HCT116 (cell line): ENCODE measurements at regions not wholly inside any gene's neighbourhood (a gene's known extent, or its start where the extent isn't known, plus 50 kb on each side); places are given as distances from the start of the nearest gene placed in this dataset.

Experiments used
- ATAC-seq: fragments of 200-7000 bp; cut with Tn5 transposase; 2 replicates; pipeline ENCODE4 v1.9.1; 2020; ENCODE audit warnings: mild to moderate bottlenecking, moderate library complexity
- BruUV-seq: library from RNA; stranded (reverse); fragments of 400-500 nt; replicated peaks from 2 replicates; lab custom pipeline; 2021; lab: Mats Ljungman, UMichigan
- CTCF ChIA-PET: fragments of 300-600 bp; sonication (Branson Sonifier 250); formaldehyde crosslinking; loops from one replicate; lab custom pipeline; 2021; ENCODE audit warnings: antibody characterized with exemption; lab: Charles Lee
- POLR2A ChIA-PET: fragments of 300-600, 350-600 bp; sonication (Branson Sonifier 250); formaldehyde crosslinking; loops from one replicate; lab custom pipeline; 2021; ENCODE audit warnings: antibody characterized with exemption; lab: Charles Lee
- RAD21 ChIA-PET, 2 experiments: fragments of 300-600 bp; sonication (Branson Sonifier 250); formaldehyde crosslinking; loops; one replicate each; lab custom pipeline; 2023; ENCODE audit warnings: low total read pairs in 2 of 2; ENCODE audit not compliant: uncharacterized antibody in 2 of 2, unreplicated experiment in 2 of 2, low non-redundant PET in 1 of 2; lab: Charles Lee
- DNase-seq: peaks from one replicate; pipeline ENCODE4 v3.0.0-alpha.2; 2010; ENCODE audit warnings: low read depth, low spot score
- H2AFZ ChIP-seq: fragments of 200-600 bp; shearing (Covaris generic), sonication (generic); 2 replicates; pipeline ENCODE4 v1.6.1; 2017; ENCODE audit warnings: low read depth, mixed run types, mixed read lengths, antibody characterized with exemption, low read length; ENCODE audit not compliant: poor library complexity, severe bottlenecking
- H3K27ac ChIP-seq: 2 replicates; pipeline ENCODE4 v1.5.1; 2012; ENCODE audit warnings: low read depth, low read length
- H3K27me3 ChIP-seq: fragments of 200-600 bp; sonication (generic); 2 replicates; pipeline ENCODE4 v1.6.1; 2016; ENCODE audit warnings: mixed run types, low read length, mixed read lengths; ENCODE audit not compliant: insufficient read depth
- H3K36me3 ChIP-seq, 2 experiments: fragments of 200-500 bp in 1 of 2; fragments of 200-600 bp in 1 of 2; sonication (Bioruptor generic) in 1 of 2; sonication (generic) in 1 of 2; 2 replicates each; pipeline versions ENCODE4 v1.5.1 to v1.6.1; 2014 to 2016; ENCODE audit warnings: low read length in 2 of 2, inconsistent platforms in 1 of 2, mixed read lengths in 1 of 2, mixed run types in 1 of 2; ENCODE audit not compliant: insufficient read depth in 2 of 2, control insufficient read depth in 1 of 2
- H3K4me1 ChIP-seq, 2 experiments: fragments of 200-600 bp in 1 of 2; sonication (generic) in 1 of 2; 2 replicates each; pipeline versions ENCODE4 v1.5.1 to v1.6.1; 2012 to 2017; ENCODE audit warnings: low read length in 2 of 2, inconsistent platforms in 1 of 2, mild to moderate bottlenecking in 1 of 2, mixed read lengths in 1 of 2, mixed run types in 1 of 2, moderate library complexity in 1 of 2; ENCODE audit not compliant: insufficient read depth in 2 of 2, control insufficient read depth in 1 of 2
- H3K4me2 ChIP-seq: fragments of 200-600 bp; sonication (generic); 2 replicates; pipeline ENCODE4 v1.6.1; 2017; ENCODE audit warnings: mixed run types, low read length, mixed read lengths
- H3K4me3 ChIP-seq, 2 experiments: fragments of 200-600 bp in 1 of 2; sonication (generic) in 1 of 2; replicated peaks in 1 of 2; 2 replicates each; pipeline ENCODE4 v1.5.1; 2011 to 2016; ENCODE audit warnings: low read length in 2 of 2, control low read depth in 1 of 2, low read depth in 1 of 2, mild to moderate bottlenecking in 1 of 2, mixed read lengths in 1 of 2, mixed run types in 1 of 2
- H3K79me2 ChIP-seq: fragments of 200-600 bp; sonication (generic); 2 replicates; pipeline ENCODE4 v1.6.1; 2017; ENCODE audit warnings: mild to moderate bottlenecking, mixed run types, low read length, moderate library complexity, mixed read lengths; ENCODE audit not compliant: insufficient read depth
- H3K9ac ChIP-seq: fragments of 200-600 bp; sonication (generic); 2 replicates; pipeline ENCODE4 v1.6.1; 2016; ENCODE audit warnings: low read length, mixed read lengths
- H3K9me2 ChIP-seq: fragments of 200-600 bp; sonication (generic), shearing (Covaris generic); 2 replicates; pipeline ENCODE4 v1.6.1; 2017; ENCODE audit warnings: mixed run types, mild to moderate bottlenecking, moderate library complexity; ENCODE audit not compliant: insufficient read depth
- H3K9me3 ChIP-seq, 2 experiments: fragments of 200-500 bp in 1 of 2; fragments of 200-600 bp in 1 of 2; sonication (Bioruptor generic) in 1 of 2; sonication (generic) in 1 of 2; 2 replicates each; pipeline ENCODE4 v1.6.1; 2014 to 2017; ENCODE audit warnings: low read length in 2 of 2, mixed read lengths in 2 of 2, inconsistent platforms in 1 of 2, low read depth in 1 of 2, mild to moderate bottlenecking in 1 of 2, mixed run types in 1 of 2, moderate library complexity in 1 of 2; ENCODE audit not compliant: control insufficient read depth in 1 of 2, insufficient read depth in 1 of 2
- H4K20me1 ChIP-seq: fragments of 200-600 bp; sonication (generic), shearing (Covaris generic); 2 replicates; pipeline ENCODE4 v1.6.1; 2017; ENCODE audit warnings: mixed run types, mild to moderate bottlenecking, moderate library complexity; ENCODE audit not compliant: insufficient read depth
- CEBPB ChIP-seq: IDR thresholded peaks from 2 replicates; pipeline ENCODE4 v1.6.1; 2012; ENCODE audit warnings: low read depth
- CTCF ChIP-seq, 3 experiments: fragments of 200-600 bp in 1 of 3; sonication (generic) in 1 of 3; IDR thresholded peaks in 2 of 3; conservative IDR thresholded peaks in 1 of 3; 2 replicates each; pipeline ENCODE4 v1.5.1; 2012 to 2017; ENCODE audit warnings: low read depth in 2 of 3, low read length in 2 of 3, antibody characterized with exemption in 1 of 3, borderline replicate concordance in 1 of 3, control low read depth in 1 of 3, mild to moderate bottlenecking in 1 of 3, mixed read lengths in 1 of 3, mixed run types in 1 of 3, moderate library complexity in 1 of 3; ENCODE audit not compliant: insufficient read depth in 1 of 3
- EZH2phosphoT487 ChIP-seq: fragments of 200-600 bp; IDR thresholded peaks from 2 replicates; pipeline ENCODE4 v1.6.1; 2018; ENCODE audit warnings: antibody characterized with exemption, borderline replicate concordance
- FOSL1 ChIP-seq: IDR thresholded peaks from 2 replicates; pipeline ENCODE4 v1.6.1; 2012; ENCODE audit warnings: low read depth
- JUND ChIP-seq: IDR thresholded peaks from 2 replicates; pipeline ENCODE4 v1.6.1; 2012
- MAX ChIP-seq: IDR thresholded peaks from 2 replicates; pipeline ENCODE4 v1.6.1; 2012
- POLR2A ChIP-seq: IDR thresholded peaks from 2 replicates; pipeline ENCODE4 v1.7.0; 2011; ENCODE audit warnings: borderline replicate concordance; ENCODE audit not compliant: insufficient read depth, insufficient read length; ENCODE audit errors: extremely low read depth
- SIN3A ChIP-seq: IDR thresholded peaks from 2 replicates; pipeline ENCODE4 v1.6.1; 2012; ENCODE audit warnings: low read depth
- SP1 ChIP-seq: IDR thresholded peaks from 2 replicates; pipeline ENCODE4 v1.6.1; 2012; ENCODE audit warnings: low read depth
- SRF ChIP-seq: IDR thresholded peaks from 2 replicates; pipeline ENCODE4 v1.6.1; 2012; ENCODE audit warnings: low read depth
- TCF7L2 ChIP-seq: IDR thresholded peaks from 2 replicates; pipeline ENCODE4 v1.7.0; 2011; ENCODE audit warnings: borderline replicate concordance, inconsistent platforms; ENCODE audit not compliant: insufficient read depth, insufficient read length; ENCODE audit errors: extremely low read depth
- ZBTB33 ChIP-seq: IDR thresholded peaks from 2 replicates; pipeline ENCODE4 v1.6.1; 2011; ENCODE audit warnings: mild to moderate bottlenecking, low read length, moderate library complexity; ENCODE audit not compliant: insufficient replicate concordance; ENCODE audit errors: extremely low read depth
- intact Hi-C: fragments of 100-400 bp; cut with micrococcal nuclease; formaldehyde crosslinking; loops from 2 replicates; pipeline ENCODE4 v1.10.0; 2022

GRCh38 chr11:116244439-116244838 lies 528.3 kb downstream of the BUD13 start:
- no peaks in the 10 kb centered on the region for H4K20me1 ChIP-seq
- no peak for DNase-seq
- RAD21 ChIA-PET, result no interaction called here
- H2AFZ ChIP-seq, result no peak overlapping the region
- no peak overlapping the region for H3K4me2 ChIP-seq
- H3K9me3 ChIP-seq, result no peaks in the 10 kb centered on the region
- no peaks in the 10 kb centered on the region for H3K36me3 ChIP-seq
- H3K27me3 ChIP-seq, result peaks cover 35% of the 10 kb centered on the region
- no peaks in the 10 kb centered on the region for H3K9me2 ChIP-seq
- H3K4me3 ChIP-seq, result no peak overlapping the region
- ATAC-seq, result no peak
- POLR2A ChIA-PET, result no interaction called here
- intact Hi-C loops, result no loop called here
- no peak for TF ChIP-seq SIN3A
- no peak for TF ChIP-seq CTCF (IDR thresholded peaks at IDR 0.05 in 2 of 3, conservative IDR thresholded peaks at IDR 0.05 in 1 of 3; ENCODE audit: borderline replicate concordance in 1 of 3, insufficient read depth in 1 of 3, low read depth in 2 of 3, low read length in 2 of 3)
- TF ChIP-seq, all 23 proteins: peak for 0
- Histone ChIP-seq H3K27ac (no peak overlapping the region), H3K9ac (no peak overlapping the region), H3K4me1 (no peaks in the 10 kb centered on the region), H3K79me2 (no peaks in the 10 kb centered on the region)
- CTCF ChIA-PET, result no interaction called here
- BruUV-seq, result no TSS peak

GRCh38 chr11:116243991-116244390 lies 528.8 kb downstream of the BUD13 start:
- H4K20me1 ChIP-seq, result no peaks in the 10 kb centered on the region
- DNase-seq, result no peak
- ChIA-PET POLR2A (no interaction called here), CTCF (no interaction called here), RAD21 (no interaction called here)
- no peak overlapping the region for H2AFZ ChIP-seq
- ATAC-seq, result no peak
- no peak overlapping the region for H3K4me3 ChIP-seq
- no peak overlapping the region for H3K9ac ChIP-seq
- no peak overlapping the region for H3K4me2 ChIP-seq
- H3K79me2 ChIP-seq, result no peaks in the 10 kb centered on the region
- no TSS peak for BruUV-seq
- intact Hi-C loops, result no loop called here
- H3K27me3 ChIP-seq, result peaks cover 35% of the 10 kb centered on the region
- no peaks in the 10 kb centered on the region for H3K9me2 ChIP-seq
- no peaks in the 10 kb centered on the region for H3K9me3 ChIP-seq
- H3K27ac ChIP-seq, result no peak overlapping the region
- no peaks in the 10 kb centered on the region for H3K4me1 ChIP-seq
- H3K36me3 ChIP-seq, result no peaks in the 10 kb centered on the region
- TF ChIP-seq SRF, result no peak
- TF ChIP-seq MAX, result no peak
- TF ChIP-seq SP1, result no peak
- TF ChIP-seq EZH2phosphoT487, result no peak
- no peak for TF ChIP-seq CTCF (IDR thresholded peaks at IDR 0.05 in 2 of 3, conservative IDR thresholded peaks at IDR 0.05 in 1 of 3; ENCODE audit: borderline replicate concordance in 1 of 3, insufficient read depth in 1 of 3, low read depth in 2 of 3, low read length in 2 of 3)
- no peak for TF ChIP-seq TCF7L2
- no peak for TF ChIP-seq ZBTB33
- no peak for TF ChIP-seq JUND
- no peak for TF ChIP-seq FOSL1
- TF ChIP-seq CEBPB, result no peak
- TF ChIP-seq POLR2A, result no peak
